ENCODE measurements at regions not wholly inside any gene's neighbourhood (a gene's known extent, or its start where the extent isn't known, plus 50 kb on each side); places are given as distances from the start of the nearest gene placed in this dataset.

DNA sequence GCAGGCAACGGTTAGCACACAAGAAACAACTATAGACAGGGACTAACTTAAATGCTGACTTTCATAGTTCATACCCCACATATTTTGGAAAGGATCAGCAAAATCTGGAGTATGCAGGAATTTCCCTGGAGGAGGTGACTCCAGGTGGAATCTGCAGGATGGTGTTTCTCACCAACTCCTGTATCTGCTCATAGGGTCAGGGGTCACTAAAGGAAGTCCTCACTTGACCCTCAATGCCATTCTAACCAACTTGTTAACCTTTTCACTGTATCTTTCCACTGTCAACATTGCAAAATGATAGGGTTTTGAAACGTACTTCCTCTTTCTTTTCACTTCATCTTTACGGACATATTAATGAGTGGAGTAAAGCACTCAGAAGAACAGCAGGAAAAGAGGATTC, 207.0 kb upstream of the CXCR4 start:
- TF ChIP-seq, protein P1, sequence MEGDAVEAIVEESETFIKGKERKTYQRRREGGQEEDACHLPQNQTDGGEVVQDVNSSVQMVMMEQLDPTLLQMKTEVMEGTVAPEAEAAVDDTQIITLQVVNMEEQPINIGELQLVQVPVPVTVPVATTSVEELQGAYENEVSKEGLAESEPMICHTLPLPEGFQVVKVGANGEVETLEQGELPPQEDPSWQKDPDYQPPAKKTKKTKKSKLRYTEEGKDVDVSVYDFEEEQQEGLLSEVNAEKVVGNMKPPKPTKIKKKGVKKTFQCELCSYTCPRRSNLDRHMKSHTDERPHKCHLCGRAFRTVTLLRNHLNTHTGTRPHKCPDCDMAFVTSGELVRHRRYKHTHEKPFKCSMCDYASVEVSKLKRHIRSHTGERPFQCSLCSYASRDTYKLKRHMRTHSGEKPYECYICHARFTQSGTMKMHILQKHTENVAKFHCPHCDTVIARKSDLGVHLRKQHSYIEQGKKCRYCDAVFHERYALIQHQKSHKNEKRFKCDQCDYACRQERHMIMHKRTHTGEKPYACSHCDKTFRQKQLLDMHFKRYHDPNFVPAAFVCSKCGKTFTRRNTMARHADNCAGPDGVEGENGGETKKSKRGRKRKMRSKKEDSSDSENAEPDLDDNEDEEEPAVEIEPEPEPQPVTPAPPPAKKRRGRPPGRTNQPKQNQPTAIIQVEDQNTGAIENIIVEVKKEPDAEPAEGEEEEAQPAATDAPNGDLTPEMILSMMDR (IDR thresholded peaks at IDR 0.05; ENCODE audit: poor library complexity, severe bottlenecking), result no peak
- TF ChIP-seq POLR2AphosphoS5 (IDR thresholded peaks at IDR 0.05), result no peak

All from neural cell (in vitro differentiated cells).